HG03457 (cell line): ENCODE measurements at regions not wholly inside any gene's neighbourhood (a gene's known extent, or its start where the extent isn't known, plus 50 kb on each side); places are given as distances from the start of the nearest gene placed in this dataset.

Experiments used
- ATAC-seq: cut with Tn5 transposase; IDR thresholded peaks from one replicate; pipeline ENCODE4 v1.9.1; 2021; ENCODE audit warnings: moderate number of reproducible peaks; ENCODE audit not compliant: unreplicated experiment

- ATAC-seq, result no peak
Measured at GRCh38 chr15:69624155-69624520, 171.5 kb downstream of the RPLP1 start.

- no peak for ATAC-seq
Measured at GRCh38 chr15:69624816-69625215, 172.2 kb downstream of the RPLP1 start.

- no peak for ATAC-seq
Measured at GRCh38 chr15:69625328-69625727, 172.7 kb downstream of the RPLP1 start.

- no peak for ATAC-seq
Measured at GRCh38 chr15:69626095-69627066, 173.8 kb downstream of the RPLP1 start.

GRCh38 chr15:69627548-69628158 lies 175.0 kb downstream of the RPLP1 start:
- ATAC-seq, result no peak

- no peak for ATAC-seq
Measured at GRCh38 chr15:69628256-69629093, 175.9 kb downstream of the RPLP1 start.

GRCh38 chr15:69629631-69630161 lies 177.1 kb downstream of the RPLP1 start:
- ATAC-seq, result no peak

- no peak for ATAC-seq
Measured at GRCh38 chr15:69631005-69631404, 178.4 kb downstream of the RPLP1 start.

GRCh38 chr15:69631978-69632377 lies 179.4 kb downstream of the RPLP1 start:
- ATAC-seq, result no peak

GRCh38 chr15:69634860-69635259 lies 182.2 kb downstream of the RPLP1 start:
- no peak for ATAC-seq

GRCh38 chr15:69636169-69636915 lies 183.7 kb downstream of the RPLP1 start:
- no peak for ATAC-seq

- ATAC-seq, result no peak
Measured at GRCh38 chr15:69637818-69638217, 185.2 kb downstream of the RPLP1 start.

- no peak for ATAC-seq
Measured at GRCh38 chr15:69643476-69643875, 190.9 kb downstream of the RPLP1 start.

- no peak for ATAC-seq
Measured at GRCh38 chr15:69643971-69644370, 191.4 kb downstream of the RPLP1 start.

- ATAC-seq, result no peak
Measured at GRCh38 chr15:69644876-69645275, 192.3 kb downstream of the RPLP1 start.

- ATAC-seq, result no peak
Measured at GRCh38 chr15:69647142-69647513, 194.5 kb downstream of the RPLP1 start.

GRCh38 chr15:69648212-69648611 lies 195.6 kb downstream of the RPLP1 start:
- no peak for ATAC-seq

- ATAC-seq, result no peak
Measured at GRCh38 chr15:69648775-69649735, 196.4 kb downstream of the RPLP1 start.

- no peak for ATAC-seq
Measured at GRCh38 chr15:69652293-69652692, 199.7 kb downstream of the RPLP1 start.
